H1 (cell line): ENCODE measurements at regions not wholly inside any gene's neighbourhood (a gene's known extent, or its start where the extent isn't known, plus 50 kb on each side); places are given as distances from the start of the nearest gene placed in this dataset.

ENCODE experiments used
- CTCF ChIA-PET: fragments of 300-600 bp; sonication (Branson Sonifier 250); formaldehyde crosslinking; loops from one replicate; lab custom pipeline; 2021; ENCODE audit not compliant: partially characterized antibody; lab: Charles Lee
- POLR2A ChIA-PET: fragments of 300-600 bp; sonication (Branson Sonifier 250); formaldehyde crosslinking; loops from one replicate; lab custom pipeline; 2021; ENCODE audit warnings: inconsistent platforms; ENCODE audit not compliant: partially characterized antibody; lab: Charles Lee
- DNase-seq, 2 experiments: peaks; one replicate each; pipeline versions ENCODE4 v3.0.0 to v3.0.0-alpha.2; 2010 to 2022; ENCODE audit warnings: low spot score in 2 of 2, low read depth in 1 of 2, mixed read lengths in 1 of 2
- FAIRE-seq: peaks from 2 replicates; lab custom pipeline; 2011; peaks lifted over from hg19 to GRCh38; lab: Jason Lieb, UNC
- H2AFZ ChIP-seq: 2 replicates; pipeline ENCODE4 v1.8.1; 2012; ENCODE audit warnings: low read length, inconsistent platforms
- H2AK5ac ChIP-seq: 2 replicates; pipeline ENCODE4 v1.6.1; 2013; ENCODE audit warnings: low read depth, low read length
- H2BK120ac ChIP-seq: replicated peaks from 2 replicates; pipeline ENCODE3; 2013; ENCODE audit warnings: low read depth, low read length, inconsistent platforms
- H2BK12ac ChIP-seq: 2 replicates; pipeline ENCODE4 v1.6.1; 2013; ENCODE audit warnings: low read depth, low read length
- H2BK15ac ChIP-seq: 2 replicates; pipeline ENCODE4 v1.6.1; 2013; ENCODE audit warnings: low read length
- H2BK20ac ChIP-seq: 2 replicates; pipeline ENCODE4 v1.6.1; 2013; ENCODE audit warnings: low read length
- H2BK5ac ChIP-seq: 2 replicates; pipeline ENCODE4 v1.6.1; 2013; ENCODE audit warnings: low read depth, low read length
- H3K14ac ChIP-seq: 2 replicates; pipeline ENCODE4 v1.6.1; 2013; ENCODE audit warnings: inconsistent platforms; ENCODE audit not compliant: insufficient read length
- H3K18ac ChIP-seq: 2 replicates; pipeline ENCODE4 v1.6.1; 2013; ENCODE audit warnings: low read length; ENCODE audit errors: extremely low read depth
- H3K23ac ChIP-seq: 2 replicates; pipeline ENCODE4 v1.6.1; 2013; ENCODE audit warnings: inconsistent platforms; ENCODE audit not compliant: insufficient read length
- H3K23me2 ChIP-seq: 2 replicates; pipeline ENCODE4 v1.6.1; 2013; ENCODE audit warnings: low read depth, low read length
- H3K27ac ChIP-seq: 2 replicates; pipeline ENCODE4 v1.6.1; 2011; ENCODE audit warnings: low read depth, low read length, inconsistent platforms
- H3K27me3 ChIP-seq, 4 experiments: replicated peaks in 1 of 4; 1 replicate in 1 of 4; 2 replicates in 3 of 4; pipeline versions ENCODE4 v1.6.1 to v1.8.1; 2011 to 2013; ENCODE audit warnings: low read length in 3 of 4, mild to moderate bottlenecking in 3 of 4, inconsistent platforms in 2 of 4, mixed read lengths in 2 of 4, moderate library complexity in 1 of 4; ENCODE audit not compliant: control insufficient read depth in 3 of 4, insufficient read depth in 3 of 4; ENCODE audit errors: extremely low read depth in 1 of 4
- H3K36me3 ChIP-seq, 4 experiments: 2 replicates each; pipeline versions ENCODE4 v1.6.1 to v1.8.1; 2011 to 2013; ENCODE audit warnings: mild to moderate bottlenecking in 4 of 4, low read length in 3 of 4, moderate library complexity in 2 of 4, control low read depth in 1 of 4, inconsistent platforms in 1 of 4; ENCODE audit not compliant: insufficient read depth in 4 of 4, control insufficient read depth in 2 of 4
- H3K4ac ChIP-seq: replicated peaks from 2 replicates; pipeline ENCODE3; 2013; ENCODE audit warnings: low read length, low read depth, mixed read lengths, inconsistent platforms; ENCODE audit not compliant: insufficient read length
- H3K4me1 ChIP-seq, 4 experiments: replicated peaks in 1 of 4; 1 replicate in 1 of 4; 2 replicates in 3 of 4; pipeline versions ENCODE4 v1.6.1 to v1.8.1; 2011 to 2013; ENCODE audit warnings: low read length in 3 of 4, inconsistent platforms in 2 of 4, mixed read lengths in 1 of 4; ENCODE audit not compliant: insufficient read depth in 4 of 4, control insufficient read depth in 3 of 4
- H3K4me2 ChIP-seq, 2 experiments: 2 replicates each; pipeline versions ENCODE4 v1.6.1 to v1.8.1; 2011 to 2013; ENCODE audit warnings: low read depth in 2 of 2, low read length in 2 of 2, control low read depth in 1 of 2, inconsistent platforms in 1 of 2, mild to moderate bottlenecking in 1 of 2; ENCODE audit not compliant: insufficient read depth in 1 of 2
- H3K4me3 ChIP-seq, 4 experiments: fragments of 200-600, 300-600 bp in 1 of 4; sonication (generic), shearing (Covaris generic), sonication (Bioruptor Twin) in 1 of 4; 2 replicates each; pipeline versions ENCODE4 v1.5.1 to v1.8.1; 2011 to 2016; ENCODE audit warnings: low read length in 4 of 4, low read depth in 3 of 4, control low read depth in 2 of 4, inconsistent platforms in 2 of 4, mild to moderate bottlenecking in 2 of 4, mixed read lengths in 1 of 4, moderate library complexity in 1 of 4; ENCODE audit not compliant: insufficient read depth in 2 of 4; ENCODE audit errors: extremely low read depth in 1 of 4
- H3K56ac ChIP-seq: replicated peaks from 2 replicates; pipeline ENCODE3; 2013; ENCODE audit warnings: low read depth, mild to moderate bottlenecking, mixed read lengths, low read length, inconsistent platforms; ENCODE audit not compliant: insufficient read length
- H3K79me1 ChIP-seq: 2 replicates; pipeline ENCODE4 v1.6.1; 2013; ENCODE audit warnings: low read depth, low read length, control low read depth
- H3K79me2 ChIP-seq, 2 experiments: 2 replicates each; pipeline versions ENCODE4 v1.6.1 to v1.8.1; 2012 to 2013; ENCODE audit warnings: low read length in 2 of 2, mild to moderate bottlenecking in 2 of 2, inconsistent platforms in 1 of 2; ENCODE audit not compliant: insufficient read depth in 2 of 2, control insufficient read depth in 1 of 2
- H3K9ac ChIP-seq, 4 experiments: replicated peaks in 1 of 4; 1 replicate in 1 of 4; 2 replicates in 3 of 4; pipeline versions ENCODE4 v1.6.1 to v1.8.1; 2011 to 2013; ENCODE audit warnings: low read depth in 3 of 4, low read length in 3 of 4, control low read depth in 2 of 4, mild to moderate bottlenecking in 2 of 4, moderate library complexity in 2 of 4, inconsistent platforms in 1 of 4; ENCODE audit errors: extremely low read depth in 1 of 4
- H3K9me3 ChIP-seq, 2 experiments: 2 replicates each; pipeline versions ENCODE4 v1.6.1 to v1.8.1; 2012 to 2013; ENCODE audit warnings: mild to moderate bottlenecking in 2 of 2, moderate library complexity in 2 of 2, control low read depth in 1 of 2, inconsistent platforms in 1 of 2, low read depth in 1 of 2, low read length in 1 of 2, mixed read lengths in 1 of 2; ENCODE audit not compliant: insufficient read depth in 2 of 2
- H4K20me1 ChIP-seq, 2 experiments: replicated peaks in 1 of 2; 2 replicates each; pipeline versions ENCODE3 to v1.8.1; 2011 to 2013; ENCODE audit warnings: inconsistent platforms in 2 of 2, low read length in 2 of 2, mild to moderate bottlenecking in 1 of 2; ENCODE audit not compliant: insufficient read depth in 2 of 2, control insufficient read depth in 1 of 2
- H4K5ac ChIP-seq: 2 replicates; pipeline ENCODE4 v1.6.1; 2013; ENCODE audit warnings: low read length, low read depth, mixed read lengths, inconsistent platforms; ENCODE audit not compliant: insufficient read length
- H4K8ac ChIP-seq: 2 replicates; pipeline ENCODE4 v1.8.0; 2013; ENCODE audit warnings: mild to moderate bottlenecking, moderate library complexity, low read length, inconsistent platforms; ENCODE audit not compliant: insufficient read depth; ENCODE audit errors: extremely low read depth
- H4K91ac ChIP-seq: replicated peaks from 2 replicates; pipeline ENCODE3; 2013; ENCODE audit warnings: low read length, mixed read lengths, inconsistent platforms; ENCODE audit not compliant: insufficient read length
- CBX5 ChIP-seq: fragments of 300-800, 300-1000 bp; sonication (generic); IDR thresholded peaks from 2 replicates; pipeline ENCODE4 v1.7.1; 2016; ENCODE audit warnings: antibody characterized with exemption, low read length, low read depth
- WGBS, 2 experiments: shearing (Covaris generic) in 1 of 2; methylation state at CpG; one replicate each; pipeline versions ENCODE4 v1.1.6 to v1.1.7; 2013 to 2015; ENCODE audit warnings: low lambda C conversion rate in 2 of 2, mixed read lengths in 2 of 2, inconsistent platforms in 1 of 2, low coverage in 1 of 2, missing lambda C conversion rate in 1 of 2; ENCODE audit not compliant: insufficient replicate concordance in 2 of 2, insufficient coverage in 1 of 2, insufficient read length in 1 of 2; ENCODE audit errors: extremely low coverage in 1 of 2, missing lambda C conversion rate in 1 of 2; 5-methylcytosine and 5-hydroxymethylcytosine counted together

GRCh38 chr4:141905751-141906150 is 269.4 kb downstream of the IL15 start:
- no peak for TF ChIP-seq CBX5
- H3K36me3 ChIP-seq, result no peaks in the 10 kb centered on the region
- no peak overlapping the region for H3K56ac ChIP-seq
- H3K27ac ChIP-seq, result no peak overlapping the region
- H3K79me1 ChIP-seq, result no peaks in the 10 kb centered on the region
- no peak overlapping the region for H2BK15ac ChIP-seq
- H3K4me3 ChIP-seq, result no peak overlapping the region
- no peak overlapping the region for H4K5ac ChIP-seq
- H3K4me2 ChIP-seq, result no peak overlapping the region
- H2BK20ac ChIP-seq, result no peak overlapping the region
- ChIA-PET CTCF (no interaction called here), POLR2A (no interaction called here)
- H3K4ac ChIP-seq, result no peak overlapping the region
- H3K27me3 ChIP-seq, result no peaks in the 10 kb centered on the region
- no peaks in the 10 kb centered on the region for H4K20me1 ChIP-seq
- no peaks in the 10 kb centered on the region for H3K23me2 ChIP-seq
- no peaks in the 10 kb centered on the region for H3K4me1 ChIP-seq
- no peak overlapping the region for H3K9ac ChIP-seq
- no peak for FAIRE-seq
- H3K23ac ChIP-seq, result no peak overlapping the region
- no peak overlapping the region for H2BK120ac ChIP-seq
- no peak for DNase-seq
- H2BK12ac ChIP-seq, result no peak overlapping the region
- H2BK5ac ChIP-seq, result no peak overlapping the region
- no peak overlapping the region for H2AK5ac ChIP-seq
- no peak overlapping the region for H2AFZ ChIP-seq
- peaks cover 0 to 8% of the 10 kb centered on the region in 2 experiments; a peak in 2 of 4 replicates for H3K9me3 ChIP-seq
- no peak overlapping the region for H4K8ac ChIP-seq
- no peak overlapping the region for H3K14ac ChIP-seq
- no peak overlapping the region for H4K91ac ChIP-seq
- no peak overlapping the region for H3K18ac ChIP-seq
- 92% methylated on average over 3 of the region's 3 CpGs; no CpG with 5 or more reads in 1 of the 2 experiments for WGBS, 2 experiments
- H3K79me2 ChIP-seq, result no peaks in the 10 kb centered on the region
